ENCODE measurements at regions not wholly inside any gene's neighbourhood (a gene's known extent, or its start where the extent isn't known, plus 50 kb on each side); places are given as distances from the start of the nearest gene placed in this dataset.

- H3K4me2 ChIP-seq (replicated peaks; ENCODE audit: extremely low read depth, low read length, poor library complexity, severe bottlenecking) = no peak overlapping the region
- H3K4me1 Mint-ChIP-seq = peaks cover 9% of the 10 kb centered on the region
- WGBS (ENCODE audit: insufficient coverage) = no CpG with 5 or more reads among the region's 5 CpGs
- no peak for TF ChIP-seq CTCF (IDR thresholded peaks at IDR 0.05)
- intact Hi-C loops (cut with micrococcal nuclease) = no loop called here
- H3K36me3 ChIP-seq (replicated peaks in 1 of 2; ENCODE audit: control insufficient read depth in 1 of 2, insufficient read depth in 2 of 2, low read length in 2 of 2) = no peaks in the 10 kb centered on the region
- H3K4me3 Mint-ChIP-seq = no peak overlapping the region
- H3K9me3 Mint-ChIP-seq = no peaks in the 10 kb centered on the region
- H3K36me3 Mint-ChIP-seq = no peaks in the 10 kb centered on the region
- H3K4me1 ChIP-seq (ENCODE audit: control insufficient read depth in 1 of 2, insufficient read depth in 2 of 2, low read length in 2 of 2) = peaks cover 9 to 12% of the 10 kb centered on the region in 2 donors
- H4K20me1 ChIP-seq (ENCODE audit: insufficient read depth, low read length) = no peaks in the 10 kb centered on the region
- H3K79me2 ChIP-seq (ENCODE audit: insufficient read depth, low read length) = no peaks in the 10 kb centered on the region
- H3K27me3 Mint-ChIP-seq (ENCODE audit: low read depth in 3 of 3) = peaks cover 0 to 2% (median 0%) of the 10 kb centered on the region in 3 donors
- DNase-seq = no peak
- H3K9me3 ChIP-seq (replicated peaks in 1 of 2; ENCODE audit: control insufficient read depth in 1 of 2, insufficient read depth in 1 of 2, low read length in 2 of 2) = no peaks in the 10 kb centered on the region
- no peak overlapping the region for H3K27ac ChIP-seq (ENCODE audit: low read depth in 1 of 2, low read length in 2 of 2)
- no peak overlapping the region for H3K9ac ChIP-seq (ENCODE audit: insufficient read depth, low read length, poor library complexity, severe bottlenecking)
- no peak overlapping the region for H3K27ac Mint-ChIP-seq
- H3K4me3 ChIP-seq (replicated peaks in 1 of 3; ENCODE audit: low read depth in 2 of 3, low read length in 3 of 3) = no peak overlapping the region
- H2AFZ ChIP-seq (ENCODE audit: insufficient read depth, low read depth, low read length, poor library complexity, severe bottlenecking) = no peak overlapping the region
- no peaks in the 10 kb centered on the region for H3K27me3 ChIP-seq (ENCODE audit: control insufficient read depth in 2 of 2, insufficient read depth in 2 of 2, low read length in 2 of 2)
Measured at GRCh38 chr6:47117314-47117713, 75.2 kb upstream of the ADGRF1 start.

GRCh38 chr6:47116606-47117005 lies 74.5 kb upstream of the ADGRF1 start:
- DNase-seq = no peak
- Histone ChIP-seq H3K36me3 (replicated peaks in 1 of 2; ENCODE audit: control insufficient read depth in 1 of 2, insufficient read depth in 2 of 2, low read length in 2 of 2) (no peaks in the 10 kb centered on the region), H4K20me1 (ENCODE audit: insufficient read depth, low read length) (no peaks in the 10 kb centered on the region), H2AFZ (ENCODE audit: insufficient read depth, low read depth, low read length, poor library complexity, severe bottlenecking) (no peak overlapping the region), H3K27me3 (ENCODE audit: control insufficient read depth in 2 of 2, insufficient read depth in 2 of 2, low read length in 2 of 2) (no peaks in the 10 kb centered on the region), H3K4me1 (ENCODE audit: control insufficient read depth in 1 of 2, insufficient read depth in 2 of 2, low read length in 2 of 2) (peaks cover 14 to 18% of the 10 kb centered on the region in 2 donors), H3K79me2 (ENCODE audit: insufficient read depth, low read length) (no peaks in the 10 kb centered on the region), H3K27ac (ENCODE audit: low read depth in 1 of 2, low read length in 2 of 2) (no peak overlapping the region), H3K4me2 (replicated peaks; ENCODE audit: extremely low read depth, low read length, poor library complexity, severe bottlenecking) (no peak overlapping the region), H3K9me3 (replicated peaks in 1 of 2; ENCODE audit: control insufficient read depth in 1 of 2, insufficient read depth in 1 of 2, low read length in 2 of 2) (no peaks in the 10 kb centered on the region), H3K9ac (ENCODE audit: insufficient read depth, low read length, poor library complexity, severe bottlenecking) (no peak overlapping the region), H3K4me3 (replicated peaks in 1 of 3; ENCODE audit: low read depth in 2 of 3, low read length in 3 of 3) (no peak overlapping the region)
- intact Hi-C loops (cut with micrococcal nuclease) = no loop called here
- H3K27me3 Mint-ChIP-seq (ENCODE audit: low read depth in 3 of 3) = peaks cover 0 to 2% (median 0%) of the 10 kb centered on the region in 3 donors
- H3K4me1 Mint-ChIP-seq = peaks cover 14% of the 10 kb centered on the region
- H3K9me3 Mint-ChIP-seq = no peaks in the 10 kb centered on the region
- H3K27ac Mint-ChIP-seq = peak overlapping the region in 1 of 7 donors; percentile 43
- TF ChIP-seq CTCF (IDR thresholded peaks at IDR 0.05) = no peak
- WGBS (ENCODE audit: insufficient coverage) = 97% methylated on average over 5 of the region's 6 CpGs
- no peak overlapping the region for H3K4me3 Mint-ChIP-seq
- H3K36me3 Mint-ChIP-seq = no peaks in the 10 kb centered on the region

All from CD14-positive monocyte (primary cell).